Omental fat pad (tissue), 3 donors: ENCODE measurements at regions not wholly inside any gene's neighbourhood (a gene's known extent, or its start where the extent isn't known, plus 50 kb on each side); places are given as distances from the start of the nearest gene placed in this dataset.

Source experiments
- ATAC-seq: fragments of 150-250 bp; one replicate; pipeline ENCODE4 v1.9.1; 2016; ENCODE audit warnings: mild to moderate bottlenecking, moderate library complexity; ENCODE audit not compliant: low FRiP score
- DNase-seq: peaks from one replicate; pipeline ENCODE4 v3.0.0-alpha.2; 2019; ENCODE audit warnings: low spot score
- CTCF ChIP-seq, 3 donors: fragments of 450-650 bp; IDR thresholded peaks; one replicate each; pipeline ENCODE4 v1.5.1; 2016 to 2017; ENCODE audit warnings: antibody characterized with exemption in 3 of 3, mild to moderate bottlenecking in 3 of 3, moderate library complexity in 2 of 3

GRCh38 chr7:50864694-50865093 is 82.0 kb upstream of the GRB10 start:
- TF ChIP-seq CTCF (IDR thresholded peaks at IDR 0.05), result no peak
- ATAC-seq (no peak), DNase-seq (no peak)

- ATAC-seq (no peak), DNase-seq (no peak)
- no peak for TF ChIP-seq CTCF (IDR thresholded peaks at IDR 0.05)
These were observed 80.4 kb upstream of the GRB10 start for GRCh38 chr7:50863053-50863452.

- no peak for TF ChIP-seq CTCF (IDR thresholded peaks at IDR 0.05)
- ATAC-seq (no peak), DNase-seq (no peak)
These were observed 79.6 kb upstream of the GRB10 start for GRCh38 chr7:50862302-50862701.

GRCh38 chr7:50860598-50860997 is 77.9 kb upstream of the GRB10 start:
- DNase-seq, result no peak
- TF ChIP-seq CTCF (IDR thresholded peaks at IDR 0.05), result no peak
- no peak for ATAC-seq

- no peak for TF ChIP-seq CTCF (IDR thresholded peaks at IDR 0.05)
- no peak for DNase-seq
- no peak for ATAC-seq
These were observed 77.5 kb upstream of the GRB10 start for GRCh38 chr7:50860174-50860573.

- no peak for DNase-seq
- no peak for ATAC-seq
- no peak for TF ChIP-seq CTCF (IDR thresholded peaks at IDR 0.05)
These were observed 76.0 kb upstream of the GRB10 start for GRCh38 chr7:50858528-50859245.

- no peak for DNase-seq
- TF ChIP-seq CTCF (IDR thresholded peaks at IDR 0.05), result no peak
These were observed 75.3 kb upstream of the GRB10 start for GRCh38 chr7:50857804-50858489.

More at GRCh38 chr7:50857804-50858489, 75.3 kb upstream of the GRB10 start:
- no peak for ATAC-seq
